ENCODE measurements at regions not wholly inside any gene's neighbourhood (a gene's known extent, or its start where the extent isn't known, plus 50 kb on each side); places are given as distances from the start of the nearest gene placed in this dataset.
"Not testable (repeated sequence)": the region's sequence is repeated elsewhere in the genome, so short reads cannot be mapped to it uniquely, and the experiment has no call there.

DNA sequence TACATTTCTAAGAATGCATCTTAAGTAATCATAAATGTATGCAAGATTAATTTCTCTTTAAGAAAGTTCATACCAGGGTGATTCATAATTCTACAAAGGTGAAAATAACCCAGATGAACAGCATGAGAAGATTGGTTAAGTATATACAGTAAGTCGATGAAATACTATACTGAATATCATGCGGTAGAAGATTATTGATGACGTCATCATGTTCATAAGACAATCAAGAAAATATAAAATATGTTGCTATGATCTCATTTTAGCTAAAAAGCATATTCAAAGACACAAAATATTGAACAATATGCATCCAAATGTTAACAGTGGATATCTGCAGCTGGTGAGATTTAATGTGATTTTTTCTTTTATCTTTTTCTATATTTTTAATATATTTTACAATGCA is 312.0 kb upstream of the FGF13 start:
- DNase-seq = no peak

DNA sequence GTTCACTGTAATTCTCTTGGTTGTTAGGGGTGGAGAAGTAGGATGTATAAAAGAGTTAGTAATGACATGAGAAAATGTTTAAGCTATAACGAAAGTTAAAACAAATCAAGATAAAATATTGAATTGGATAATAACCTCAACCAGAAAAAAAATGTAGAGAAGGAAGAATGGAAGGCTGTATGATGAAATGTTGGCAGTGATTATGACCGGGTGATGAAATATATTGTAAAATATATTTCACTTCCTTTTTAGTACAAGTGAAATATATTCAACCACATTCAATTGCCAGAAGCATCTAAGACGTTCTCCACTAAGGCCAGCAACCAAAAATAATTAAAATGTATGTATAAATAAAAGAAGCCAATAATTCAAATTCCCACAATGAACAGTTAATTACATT is 309.3 kb upstream of the FGF13 start:
- no peak for DNase-seq

DNA sequence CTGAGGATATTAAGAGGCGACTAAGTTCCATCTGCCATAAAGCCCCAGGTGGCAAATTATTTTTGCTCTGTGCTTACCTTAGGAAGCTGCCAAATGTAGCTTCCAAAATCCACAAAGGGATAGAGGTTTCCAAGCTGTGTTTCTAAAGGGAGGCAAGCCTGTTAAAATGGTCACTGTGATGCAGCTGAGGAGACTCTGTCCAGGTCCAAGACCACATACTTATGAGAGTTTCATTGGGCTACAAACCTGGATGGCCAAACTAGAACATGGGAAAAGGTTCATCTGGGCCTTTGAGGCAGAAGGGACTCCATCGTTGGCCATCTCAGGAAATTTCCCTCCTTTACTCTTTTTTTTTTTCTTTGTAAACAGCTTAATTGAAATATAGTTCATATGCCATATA is 306.9 kb upstream of the FGF13 start:
- DNase-seq = no peak

DNA sequence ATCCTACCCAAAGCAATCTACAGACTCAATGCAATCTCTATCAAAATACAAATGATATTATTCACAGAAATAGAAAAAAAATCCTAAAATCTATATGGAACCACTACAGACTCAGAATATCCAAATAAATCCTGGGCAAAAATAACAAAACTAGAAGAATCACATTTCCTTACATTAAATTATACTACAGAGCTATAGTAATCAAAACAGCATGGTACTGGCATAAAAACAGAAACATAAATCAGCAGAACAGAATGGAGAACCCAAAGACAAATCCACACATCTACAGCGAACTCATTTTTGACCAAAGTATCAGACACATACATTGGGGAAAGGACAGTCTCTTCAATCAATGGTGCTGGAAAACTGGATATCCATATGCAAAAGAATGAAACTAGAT is 304.1 kb upstream of the FGF13 start:
- no peak for DNase-seq

DNA sequence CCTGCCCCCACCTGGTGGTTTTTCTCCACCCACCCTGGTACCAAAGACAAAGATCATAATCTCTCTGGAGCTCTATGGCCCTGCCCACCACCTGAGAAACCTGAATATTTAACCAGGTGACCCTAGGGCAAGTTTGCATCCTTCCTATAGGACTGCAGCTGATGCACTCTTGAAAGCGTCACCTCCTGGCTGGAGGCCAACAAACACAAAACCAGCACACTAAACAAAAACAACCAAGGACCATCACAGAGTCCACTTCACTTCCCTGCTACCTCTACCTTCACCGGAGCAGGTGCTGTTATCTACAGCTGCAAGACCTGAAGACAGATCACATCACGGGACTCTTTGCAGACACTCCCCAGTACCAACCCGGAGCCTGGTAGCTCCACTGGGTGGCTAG is 296.7 kb upstream of the FGF13 start:
- DNase-seq = no peak

DNA sequence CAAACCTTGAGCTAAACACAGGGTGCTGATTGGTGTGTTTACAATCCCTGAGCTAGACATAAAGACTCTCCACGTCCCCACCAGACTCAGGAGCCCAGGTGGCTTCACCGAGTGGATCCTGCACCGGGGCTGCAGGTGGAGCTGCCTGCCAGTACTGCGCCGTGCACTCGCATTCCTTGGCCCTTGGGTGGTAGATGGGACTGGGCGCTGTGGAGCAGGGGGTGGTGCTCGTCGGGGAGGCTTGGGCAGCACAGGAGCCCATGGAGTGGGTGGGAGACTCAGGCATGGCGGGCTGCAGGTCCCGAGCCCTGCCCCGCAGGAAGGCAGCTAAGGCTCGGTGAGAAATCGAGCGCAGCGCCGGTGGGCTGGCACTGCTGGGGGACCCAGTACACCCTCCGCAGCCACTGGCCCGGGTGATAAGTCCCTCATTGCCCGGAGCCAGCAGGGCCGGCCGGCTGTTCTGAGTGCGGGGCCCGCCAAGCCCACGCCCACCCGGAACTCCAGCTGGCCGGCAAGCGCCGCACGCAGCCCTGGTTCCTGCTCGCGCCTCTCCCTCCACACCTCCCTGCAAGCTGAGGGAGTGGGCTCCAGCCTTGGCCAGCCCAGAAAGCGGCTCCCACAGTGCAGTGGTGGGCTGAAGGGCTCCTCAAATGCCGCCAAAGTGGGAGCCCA is 292.5 kb upstream of the FGF13 start:
- DNase-seq = not testable (repeated sequence)

DNA sequence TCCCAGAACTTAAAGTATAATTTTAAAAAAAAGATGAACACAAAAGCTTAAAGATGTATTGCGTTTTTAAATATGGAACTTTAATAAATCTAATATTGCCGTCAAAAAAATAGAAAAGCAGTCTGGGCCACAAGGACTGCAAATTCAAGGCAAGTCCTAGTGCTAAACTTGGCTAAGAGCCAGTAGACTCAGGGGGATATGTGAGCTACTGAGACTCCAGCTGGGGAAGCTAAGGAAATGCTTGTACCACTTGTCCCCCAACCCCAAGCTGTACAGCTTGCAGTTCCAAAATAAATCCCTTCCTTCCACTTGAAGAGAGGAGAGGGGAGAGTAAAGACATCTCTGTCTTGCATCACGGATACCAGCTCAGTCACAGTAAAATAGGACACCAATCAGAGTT is 290.8 kb upstream of the FGF13 start:
- DNase-seq = no peak

DNA sequence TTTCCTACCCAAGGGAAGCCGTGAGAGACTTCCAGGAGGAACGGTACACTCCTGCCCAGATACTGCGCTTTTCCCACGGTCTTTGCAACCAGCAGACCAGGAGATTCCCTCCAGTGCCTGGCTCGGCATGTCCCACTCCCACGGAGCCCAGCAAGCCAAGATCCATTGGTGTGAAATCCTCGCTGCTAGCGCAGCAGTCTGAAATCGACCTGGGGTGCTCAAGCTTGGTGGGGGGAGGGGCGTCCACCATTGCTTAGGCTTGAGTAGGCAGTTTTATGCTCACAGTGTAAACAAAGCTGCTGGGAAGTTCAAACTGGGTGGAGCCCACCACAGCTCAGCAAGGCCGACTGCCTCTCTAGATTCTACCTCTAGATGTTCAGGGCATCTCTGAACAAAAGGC is 284.8 kb upstream of the FGF13 start:
- no peak for DNase-seq

DNA sequence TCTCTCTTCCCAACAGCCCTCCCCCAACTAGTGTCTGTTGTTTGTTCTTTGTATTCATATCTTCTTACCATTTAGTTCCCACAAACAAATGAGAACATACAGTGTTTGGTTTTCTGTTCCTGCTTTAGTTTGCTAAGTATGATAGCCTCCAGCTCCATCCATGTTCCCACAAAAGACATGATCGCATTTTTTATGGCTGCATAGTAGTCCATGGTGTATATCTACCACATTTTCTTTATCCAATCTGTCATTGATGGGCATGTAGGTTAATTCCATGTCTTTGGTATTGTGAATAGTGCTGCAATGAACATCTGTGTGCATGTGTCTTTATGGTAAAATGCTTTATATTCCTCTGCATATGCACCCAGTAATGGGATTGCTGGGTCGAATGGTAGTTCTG is 283.9 kb upstream of the FGF13 start:
- DNase-seq = no peak

DNA sequence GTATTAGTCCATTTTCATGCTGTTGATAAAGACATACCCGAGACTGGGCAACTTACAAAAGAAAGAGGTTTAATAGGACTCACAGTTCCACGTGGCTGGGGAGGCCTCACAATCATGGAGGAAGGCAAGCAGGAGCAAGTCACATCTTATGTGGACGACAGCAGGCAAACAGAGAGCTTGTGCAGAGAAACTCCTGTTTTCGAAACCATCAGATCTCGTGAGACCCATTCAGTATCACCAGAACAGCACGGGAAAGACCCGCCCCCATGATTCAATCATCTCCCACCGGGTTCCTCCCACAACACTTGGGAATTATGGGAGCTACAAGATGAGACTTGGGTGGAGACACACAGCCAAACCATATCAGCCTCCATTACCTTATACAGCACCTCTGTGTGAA is 278.9 kb upstream of the FGF13 start:
- not testable (repeated sequence) for DNase-seq

DNA sequence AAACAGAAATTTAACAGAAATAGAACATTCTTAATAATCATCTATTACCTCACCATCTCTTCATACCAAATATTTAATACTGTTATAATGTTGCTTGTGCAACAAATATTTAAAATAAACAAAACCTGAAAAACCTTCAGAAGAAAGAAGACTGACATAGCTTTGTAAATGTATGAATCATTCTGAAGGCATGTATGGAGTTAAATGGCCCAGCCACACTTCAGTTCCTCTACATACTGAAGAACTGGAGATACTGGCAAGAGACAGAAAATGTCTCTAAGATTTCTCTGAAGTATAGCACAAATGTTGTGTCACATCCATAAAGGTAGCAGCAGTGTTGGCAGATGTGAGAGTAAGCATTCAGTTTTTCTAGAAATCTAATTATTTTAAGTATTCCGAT is 275.3 kb upstream of the FGF13 start:
- DNase-seq = no peak

DNA sequence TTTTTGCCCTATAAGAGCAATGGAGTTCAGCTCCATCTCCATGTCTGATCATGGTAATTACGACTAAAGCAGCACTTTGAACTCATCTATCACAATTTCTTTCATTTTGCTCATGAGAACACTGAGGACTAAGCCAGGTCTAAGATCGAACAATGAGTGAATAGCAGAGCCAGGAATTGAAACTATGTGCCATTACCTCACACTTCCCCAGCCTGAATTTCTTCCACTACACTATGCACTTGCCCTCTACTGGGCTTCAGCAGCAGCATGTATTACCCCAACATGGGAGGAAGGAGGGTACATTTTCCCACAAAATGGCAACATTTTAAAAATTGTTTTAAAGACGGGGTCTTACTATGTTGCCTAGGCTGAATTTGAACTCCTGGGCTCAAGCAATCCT is 274.7 kb upstream of the FGF13 start:
- DNase-seq = no peak

DNA sequence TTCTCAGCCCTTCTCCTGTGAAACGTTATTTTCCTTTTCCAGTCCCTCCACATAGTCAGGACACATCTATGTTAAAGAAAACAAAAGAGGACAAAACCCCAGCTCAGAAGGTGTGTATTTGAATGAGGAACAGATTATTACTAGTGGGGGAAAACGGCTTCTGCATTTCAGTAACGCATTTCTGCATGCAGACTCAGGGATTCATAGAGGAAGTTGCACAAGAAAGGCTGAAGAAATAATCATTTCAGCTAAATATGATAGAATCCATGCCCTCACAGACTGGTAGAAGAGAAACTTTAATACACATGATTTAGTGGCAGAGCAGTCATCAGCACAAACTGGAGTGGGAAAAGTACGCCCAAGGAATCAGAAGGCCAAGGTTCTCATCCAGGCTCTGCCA is 270.8 kb upstream of the FGF13 start:
- no peak for DNase-seq

DNA sequence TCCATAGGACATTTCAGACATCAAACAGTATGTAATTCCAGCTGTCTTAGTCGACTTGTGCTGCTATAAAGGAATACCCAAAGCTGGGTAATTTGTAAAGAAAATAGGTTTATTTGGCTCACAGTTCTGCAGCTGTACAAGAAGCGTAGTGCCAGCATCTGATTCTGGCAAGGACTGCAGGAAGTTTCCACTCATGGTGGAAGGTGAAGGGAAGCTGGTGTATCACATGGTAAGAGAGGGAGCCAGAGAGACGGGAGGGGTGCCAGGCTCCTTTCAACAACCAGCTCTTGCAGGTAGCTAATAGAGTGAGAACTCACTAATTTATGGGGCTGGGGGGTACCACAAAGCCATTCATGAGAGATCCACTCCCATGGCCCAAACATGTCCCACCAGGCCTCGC is 253.0 kb upstream of the FGF13 start:
- no peak for DNase-seq

DNA sequence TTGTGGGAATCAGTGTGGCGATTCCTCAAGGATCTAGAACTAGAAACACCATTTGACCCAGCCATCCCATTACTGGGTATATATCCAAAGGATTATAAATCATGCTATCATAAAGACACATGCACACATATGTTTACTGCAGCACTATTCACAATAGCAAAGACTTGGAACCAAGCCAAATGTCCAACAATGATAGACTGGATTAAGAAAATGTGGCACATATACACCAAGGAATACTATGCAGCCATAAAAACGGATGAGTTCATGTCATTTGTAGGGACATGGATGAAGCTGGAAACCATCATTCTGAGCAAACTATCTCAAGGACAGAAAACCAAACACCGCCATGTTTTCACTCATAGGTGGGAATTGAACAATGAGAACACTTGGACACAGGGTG is 250.9 kb upstream of the FGF13 start:
- not testable (repeated sequence) for DNase-seq

DNA sequence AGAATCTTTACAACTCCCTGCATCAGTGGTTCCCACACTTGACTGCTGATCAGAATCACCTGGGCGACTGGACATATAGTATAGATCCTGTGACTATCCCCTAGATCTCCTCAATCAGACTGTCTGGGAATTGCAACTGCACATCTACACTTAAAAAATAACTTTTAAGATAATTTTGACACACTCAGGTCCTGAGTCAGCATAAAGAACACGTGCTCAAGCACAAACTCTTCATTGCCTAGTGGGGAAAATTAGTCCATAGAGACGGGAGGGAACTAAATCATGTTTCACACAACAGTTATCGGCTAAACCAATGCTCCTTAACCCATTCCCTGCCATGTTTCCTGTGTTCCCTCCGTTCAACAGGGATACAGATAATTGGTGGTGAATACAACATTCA is 243.5 kb upstream of the FGF13 start:
- DNase-seq = no peak

DNA sequence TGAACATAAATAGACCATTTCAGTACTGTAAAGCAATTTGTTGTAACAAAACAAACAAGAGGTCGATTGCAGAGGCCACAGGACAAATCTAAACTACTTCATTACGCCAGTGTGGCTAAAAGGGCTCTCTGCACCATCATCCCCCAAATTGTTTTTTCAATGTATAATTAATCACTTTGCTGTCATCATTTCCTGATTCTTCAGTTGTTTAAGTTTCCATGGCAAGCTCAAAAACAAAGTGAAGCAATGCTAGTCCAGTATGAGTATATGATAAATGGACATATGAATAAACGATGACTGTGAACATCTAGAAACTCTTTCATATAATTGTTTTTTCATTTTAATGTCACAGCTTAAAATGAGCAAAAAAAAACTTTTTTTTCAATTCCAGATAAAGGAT is 235.4 kb upstream of the FGF13 start:
- no peak for DNase-seq

DNA sequence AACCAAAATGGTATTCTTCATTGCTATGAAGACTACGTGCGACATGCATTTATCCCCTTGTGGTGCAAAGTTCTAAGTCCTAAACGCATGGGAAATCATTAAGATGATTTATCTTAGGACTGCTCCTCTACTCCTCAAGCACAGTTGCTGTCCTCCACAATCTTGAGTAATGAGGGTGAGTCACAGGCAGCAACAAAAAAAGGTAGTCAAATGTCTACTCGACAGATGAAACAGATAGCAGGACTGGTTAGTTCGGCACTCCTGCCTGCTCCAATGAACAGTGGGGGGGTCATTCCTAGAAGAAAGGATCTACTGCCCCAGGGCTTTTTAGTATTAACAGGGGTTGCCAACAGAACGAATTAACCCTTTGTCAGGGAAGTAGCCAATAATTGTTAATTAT is 233.7 kb upstream of the FGF13 start:
- DNase-seq = no peak

DNA sequence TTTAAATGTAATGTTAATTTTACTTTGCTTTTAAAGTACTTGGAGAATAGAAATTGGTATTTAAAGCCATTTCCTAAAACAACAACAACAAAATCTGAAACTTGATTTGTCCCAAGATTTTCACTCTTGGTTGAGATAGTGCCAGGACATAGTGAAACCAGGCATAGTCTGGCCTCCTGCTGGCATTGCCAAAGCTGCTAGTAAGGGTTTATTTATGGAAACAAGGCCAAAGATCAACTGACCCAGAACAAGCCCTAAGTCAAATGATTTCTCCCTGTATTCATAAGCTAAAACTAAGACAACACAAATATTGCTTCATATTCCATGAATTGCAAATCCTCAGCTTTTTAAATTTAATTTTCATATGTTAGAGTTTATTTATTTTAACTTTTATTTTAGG is 227.5 kb upstream of the FGF13 start:
- DNase-seq = no peak

DNA sequence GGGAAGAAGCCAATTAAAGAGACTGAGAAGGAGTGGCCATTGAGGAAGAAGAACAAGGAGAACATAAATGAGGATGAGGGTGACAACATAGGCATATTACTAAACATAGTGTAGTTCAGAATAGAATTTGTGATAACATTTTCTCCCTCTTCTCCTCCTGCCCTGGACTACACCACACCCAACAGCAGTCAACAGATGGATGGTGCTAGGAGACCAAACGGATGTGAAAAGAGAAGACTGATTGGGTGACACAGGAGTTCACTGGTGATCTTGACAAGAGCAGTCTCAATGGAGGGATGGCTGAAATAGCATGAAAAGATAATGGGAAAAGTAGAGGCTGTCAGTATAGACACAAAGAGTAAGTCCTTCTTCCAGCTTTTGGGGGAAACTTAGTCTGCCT is 226.5 kb upstream of the FGF13 start:
- no peak for DNase-seq

DNA sequence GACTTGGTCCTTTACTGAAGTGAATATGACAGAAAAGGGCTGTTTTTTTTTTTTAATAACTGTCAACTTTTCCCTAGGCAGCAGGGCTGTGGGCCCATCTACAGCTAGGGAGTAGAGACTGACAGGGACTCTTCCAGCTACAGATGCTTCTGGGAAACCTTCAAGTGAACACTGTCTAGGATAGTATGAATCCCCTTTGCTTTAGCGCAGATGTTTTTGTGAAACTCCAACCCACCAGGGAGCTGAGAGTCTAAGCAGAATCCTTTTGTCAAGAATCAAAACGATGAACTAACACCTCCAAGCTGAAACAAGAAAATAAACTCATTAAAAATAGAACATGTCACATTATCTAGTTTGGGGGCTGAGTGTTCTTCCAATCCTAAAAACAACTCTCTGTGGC is 219.7 kb upstream of the FGF13 start:
- no peak for DNase-seq

DNA sequence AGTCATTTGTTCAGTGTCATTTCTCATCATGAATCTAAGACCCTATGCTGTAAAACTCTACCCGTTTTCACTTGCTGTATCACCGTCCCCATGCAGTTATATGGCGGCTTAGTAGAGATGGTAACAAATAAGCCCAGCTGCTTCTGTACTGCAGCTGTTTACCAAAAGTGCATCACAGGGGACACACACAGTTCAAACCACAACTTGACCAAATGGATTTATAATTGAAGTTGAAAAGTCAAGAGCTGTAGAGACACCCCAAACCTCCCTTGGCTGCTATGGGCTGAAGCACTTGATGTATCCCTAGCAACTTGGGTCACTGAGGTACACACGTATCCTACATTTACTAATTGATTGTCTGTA is 219.0 kb upstream of the FGF13 start:
- no peak for DNase-seq

DNA sequence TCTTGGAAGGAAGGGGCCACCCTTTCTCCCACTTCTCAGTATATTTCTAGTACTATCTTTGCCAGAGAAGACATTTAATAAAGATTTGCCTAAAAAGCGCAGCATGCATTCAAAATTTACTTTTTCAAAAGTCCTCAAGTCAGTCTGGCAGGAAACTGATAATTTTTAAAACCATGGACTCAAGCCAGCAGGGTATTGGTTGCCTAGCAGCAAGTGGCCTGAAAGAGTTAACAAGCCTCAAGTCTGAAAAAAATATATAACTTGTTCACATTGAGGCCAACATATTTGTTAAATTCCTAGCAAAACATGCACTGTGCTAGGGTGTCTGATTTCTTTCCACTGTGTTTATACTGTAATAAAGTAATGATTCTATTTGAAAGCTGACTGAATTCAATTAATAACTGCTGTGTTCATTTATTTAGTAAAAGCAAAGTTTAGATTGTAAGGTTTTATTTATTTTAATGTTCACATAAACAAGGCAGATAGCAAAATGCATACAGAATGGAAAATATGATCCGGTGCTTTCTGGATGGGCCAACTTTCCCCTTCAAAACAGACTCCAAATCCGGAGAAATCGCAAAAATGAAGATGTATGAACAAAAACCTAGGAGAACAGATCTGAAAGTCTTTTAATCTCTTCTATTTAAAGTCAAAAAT is 218.5 kb upstream of the FGF13 start:
- no peak for DNase-seq

DNA sequence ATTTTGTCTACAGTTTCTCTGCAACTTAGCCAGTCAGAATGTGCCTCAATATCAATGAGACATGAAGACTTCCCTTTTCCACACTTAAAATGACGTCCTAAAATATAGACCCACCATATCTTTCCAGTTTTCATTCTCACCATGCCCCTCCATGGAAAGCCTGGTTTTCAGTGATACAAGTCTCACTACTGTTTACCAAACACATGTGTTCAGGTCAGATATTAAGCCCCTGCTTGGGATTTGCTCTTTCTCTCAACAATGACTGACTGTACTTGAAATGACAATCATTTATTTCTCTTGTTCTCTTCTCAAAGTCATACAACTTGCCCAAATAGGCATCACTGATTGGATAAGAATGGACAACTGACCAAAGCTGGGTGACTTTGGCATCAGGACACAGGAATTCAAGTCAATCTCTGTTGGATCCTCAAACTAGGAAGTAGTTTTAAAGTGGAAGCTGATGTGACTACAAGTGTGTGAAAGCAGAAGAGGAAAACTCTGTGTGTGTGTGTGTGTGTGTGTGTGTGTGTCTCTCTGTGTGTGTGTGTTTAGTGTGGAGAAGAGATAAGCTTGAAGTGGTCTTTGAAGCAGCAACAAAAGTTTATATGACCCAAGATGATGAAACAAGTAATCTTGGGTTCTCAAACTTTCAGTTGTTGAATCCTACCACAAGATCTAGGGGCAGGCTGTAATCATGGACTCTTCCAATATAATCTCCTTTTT is 217.4 kb upstream of the FGF13 start:
- no peak for DNase-seq
